ENCODE measurements at regions not wholly inside any gene's neighbourhood (a gene's known extent, or its start where the extent isn't known, plus 50 kb on each side); places are given as distances from the start of the nearest gene placed in this dataset.
"Not testable (repeated sequence)": the region's sequence is repeated elsewhere in the genome, so short reads cannot be mapped to it uniquely, and the experiment has no call there.

DNA sequence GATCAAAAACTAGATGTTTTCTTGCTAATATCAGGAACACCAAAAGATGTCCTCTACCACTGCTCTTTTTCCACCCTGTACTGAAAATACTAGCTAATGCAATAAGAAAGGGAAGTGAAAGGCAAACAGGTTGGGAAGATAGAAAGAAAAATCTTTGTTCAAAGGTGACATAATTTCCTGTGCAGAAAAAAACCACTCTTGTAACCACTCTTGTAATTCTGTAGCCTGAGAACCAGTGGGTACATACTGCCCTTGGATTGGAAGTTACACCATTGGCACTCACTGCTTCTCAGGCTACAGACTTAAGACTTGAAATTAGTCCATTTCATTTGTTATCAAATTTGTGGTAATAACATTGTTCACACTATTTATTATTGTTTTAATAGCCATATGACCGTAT, 263.0 kb upstream of the TGIF2LX start:
- not testable (repeated sequence) for H4K8ac ChIP-seq (ENCODE audit: low read depth, low read length); H2AFZ ChIP-seq (ENCODE audit: low read length)

DNA sequence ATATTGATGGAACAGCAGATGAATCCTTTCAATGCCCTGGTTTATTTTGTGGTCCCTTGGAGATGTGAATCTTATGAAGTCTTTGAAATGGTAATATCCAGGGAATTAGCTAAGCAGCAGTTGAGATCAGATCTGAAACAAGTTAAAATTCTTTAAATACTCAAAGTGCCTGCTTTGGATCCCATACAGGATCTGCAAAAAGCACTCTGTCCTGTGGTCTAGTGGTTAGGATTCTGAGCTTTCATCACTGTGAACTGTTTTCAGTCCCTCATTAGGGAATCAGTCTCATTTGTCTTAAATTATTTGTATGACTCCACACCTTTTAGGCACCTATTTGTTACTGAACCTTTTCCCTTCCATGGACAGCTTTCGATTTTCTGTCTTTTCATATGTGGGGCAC, 215.2 kb upstream of the TGIF2LX start:
- not testable (repeated sequence) for H3K27ac ChIP-seq (replicated peaks; ENCODE audit: low read length); H2BK12ac ChIP-seq (ENCODE audit: low read length); H2BK5ac ChIP-seq (ENCODE audit: low read length); H4K8ac ChIP-seq (ENCODE audit: low read depth, low read length); H3K27me3 ChIP-seq (ENCODE audit: control insufficient read depth in 3 of 3, insufficient read depth in 3 of 3, low read depth in 1 of 3, low read length in 3 of 3); H2AFZ ChIP-seq (ENCODE audit: low read length); H2BK120ac ChIP-seq (ENCODE audit: low read depth, low read length); H3K4me3 ChIP-seq (ENCODE audit: low read length in 2 of 2); H3K9me3 ChIP-seq (replicated peaks in 1 of 2; ENCODE audit: control insufficient read depth in 2 of 2, insufficient read depth in 1 of 2, low read depth in 1 of 2, low read length in 2 of 2); H3K9ac ChIP-seq (ENCODE audit: low read depth, low read length, poor library complexity); H3K23ac ChIP-seq (ENCODE audit: low read depth, low read length, poor library complexity); H3K14ac ChIP-seq (ENCODE audit: low read length); H3K4me2 ChIP-seq (ENCODE audit: insufficient read depth, low read length, poor library complexity, severe bottlenecking); H3K79me1 ChIP-seq (ENCODE audit: low read depth, low read length); DNase-seq (ENCODE audit: low spot score); H2AK5ac ChIP-seq (ENCODE audit: low read depth, low read length); H3K18ac ChIP-seq (ENCODE audit: low read length); H4K91ac ChIP-seq (ENCODE audit: low read depth, low read length, poor library complexity); H3K36me3 ChIP-seq (replicated peaks in 1 of 2; ENCODE audit: control insufficient read depth in 2 of 2, insufficient read depth in 2 of 2, low read length in 2 of 2); H3K4me1 ChIP-seq (ENCODE audit: control insufficient read depth in 2 of 2, insufficient read depth in 1 of 2, low read depth in 1 of 2, low read length in 2 of 2); H2BK15ac ChIP-seq (ENCODE audit: low read length); H3K4ac ChIP-seq (ENCODE audit: low read length)
- WGBS, 2 donors (ENCODE audit: extremely low coverage in 2 of 2, insufficient read length in 2 of 2, insufficient replicate concordance in 1 of 2), result no CpG with 5 or more reads among the region's 1 CpG

More for the DNA sequence above, 263.0 kb upstream of the TGIF2LX start:
- not testable (repeated sequence) for H3K36me3 ChIP-seq (replicated peaks in 1 of 2; ENCODE audit: control insufficient read depth in 2 of 2, insufficient read depth in 2 of 2, low read length in 2 of 2); DNase-seq (ENCODE audit: low spot score); H3K4me2 ChIP-seq (ENCODE audit: insufficient read depth, low read length, poor library complexity, severe bottlenecking); H3K18ac ChIP-seq (ENCODE audit: low read length); H4K91ac ChIP-seq (ENCODE audit: low read depth, low read length, poor library complexity); H3K23ac ChIP-seq (ENCODE audit: low read depth, low read length, poor library complexity); H3K79me1 ChIP-seq (ENCODE audit: low read depth, low read length); H3K4ac ChIP-seq (ENCODE audit: low read length); H3K9me3 ChIP-seq (replicated peaks in 1 of 2; ENCODE audit: control insufficient read depth in 2 of 2, insufficient read depth in 1 of 2, low read depth in 1 of 2, low read length in 2 of 2); H3K14ac ChIP-seq (ENCODE audit: low read length); H3K4me1 ChIP-seq (ENCODE audit: control insufficient read depth in 2 of 2, insufficient read depth in 1 of 2, low read depth in 1 of 2, low read length in 2 of 2); H2BK5ac ChIP-seq (ENCODE audit: low read length); H2BK120ac ChIP-seq (ENCODE audit: low read depth, low read length); H3K27me3 ChIP-seq (ENCODE audit: control insufficient read depth in 3 of 3, insufficient read depth in 3 of 3, low read depth in 1 of 3, low read length in 3 of 3); H3K27ac ChIP-seq (replicated peaks; ENCODE audit: low read length); H3K9ac ChIP-seq (ENCODE audit: low read depth, low read length, poor library complexity); H2BK12ac ChIP-seq (ENCODE audit: low read length); H2BK15ac ChIP-seq (ENCODE audit: low read length); H3K4me3 ChIP-seq (ENCODE audit: low read length in 2 of 2); H2AK5ac ChIP-seq (ENCODE audit: low read depth, low read length)
- WGBS, 2 donors (ENCODE audit: extremely low coverage in 2 of 2, insufficient read length in 2 of 2, insufficient replicate concordance in 1 of 2), result no CpG with 5 or more reads among the region's 1 CpG

DNA sequence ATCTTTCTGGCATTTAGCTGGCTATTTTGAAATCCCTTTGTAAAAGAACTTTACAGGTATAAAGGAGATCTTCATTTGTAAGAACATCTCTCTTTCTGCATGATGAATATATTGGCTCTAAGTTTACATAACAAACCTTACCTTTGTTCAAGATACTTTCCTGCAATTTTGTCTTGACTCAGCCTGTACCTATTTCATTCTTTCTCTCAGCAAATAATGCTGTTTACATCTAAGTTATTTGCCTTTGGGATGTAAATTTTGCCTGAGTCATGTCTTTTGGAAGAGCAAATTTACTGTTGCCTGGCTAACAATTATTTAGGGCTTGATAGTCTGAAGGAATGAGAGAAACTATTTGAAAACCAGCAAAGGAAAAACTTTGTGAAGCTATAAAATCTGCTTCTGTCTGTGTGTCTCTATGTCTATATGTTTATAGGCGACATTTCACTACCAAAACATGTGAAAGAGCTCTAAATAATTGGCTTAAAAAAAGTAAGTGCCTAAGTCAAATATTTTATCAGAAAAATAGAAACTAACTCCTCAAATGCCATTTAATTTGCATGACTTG, 214.3 kb upstream of the TGIF2LX start:
- H3K4me2 ChIP-seq (ENCODE audit: insufficient read depth, low read length, poor library complexity, severe bottlenecking); H2BK15ac ChIP-seq (ENCODE audit: low read length); H3K4me3 ChIP-seq (ENCODE audit: low read length in 2 of 2); H3K36me3 ChIP-seq (replicated peaks in 1 of 2; ENCODE audit: control insufficient read depth in 2 of 2, insufficient read depth in 2 of 2, low read length in 2 of 2); H3K4ac ChIP-seq (ENCODE audit: low read length); H2BK5ac ChIP-seq (ENCODE audit: low read length); H2BK120ac ChIP-seq (ENCODE audit: low read depth, low read length); H4K91ac ChIP-seq (ENCODE audit: low read depth, low read length, poor library complexity); H3K23ac ChIP-seq (ENCODE audit: low read depth, low read length, poor library complexity); H4K8ac ChIP-seq (ENCODE audit: low read depth, low read length); H3K79me1 ChIP-seq (ENCODE audit: low read depth, low read length); H3K18ac ChIP-seq (ENCODE audit: low read length); H3K4me1 ChIP-seq (ENCODE audit: control insufficient read depth in 2 of 2, insufficient read depth in 1 of 2, low read depth in 1 of 2, low read length in 2 of 2); H2BK12ac ChIP-seq (ENCODE audit: low read length); DNase-seq (ENCODE audit: low spot score); H3K9me3 ChIP-seq (replicated peaks in 1 of 2; ENCODE audit: control insufficient read depth in 2 of 2, insufficient read depth in 1 of 2, low read depth in 1 of 2, low read length in 2 of 2); H2AFZ ChIP-seq (ENCODE audit: low read length); H3K27ac ChIP-seq (replicated peaks; ENCODE audit: low read length); H3K14ac ChIP-seq (ENCODE audit: low read length); H2AK5ac ChIP-seq (ENCODE audit: low read depth, low read length); H3K9ac ChIP-seq (ENCODE audit: low read depth, low read length, poor library complexity); H3K27me3 ChIP-seq (ENCODE audit: control insufficient read depth in 3 of 3, insufficient read depth in 3 of 3, low read depth in 1 of 3, low read length in 3 of 3): not testable (repeated sequence)
- WGBS, 2 donors (ENCODE audit: extremely low coverage in 2 of 2, insufficient read length in 2 of 2, insufficient replicate concordance in 1 of 2), result no CpG with 5 or more reads among the region's 1 CpG

DNA sequence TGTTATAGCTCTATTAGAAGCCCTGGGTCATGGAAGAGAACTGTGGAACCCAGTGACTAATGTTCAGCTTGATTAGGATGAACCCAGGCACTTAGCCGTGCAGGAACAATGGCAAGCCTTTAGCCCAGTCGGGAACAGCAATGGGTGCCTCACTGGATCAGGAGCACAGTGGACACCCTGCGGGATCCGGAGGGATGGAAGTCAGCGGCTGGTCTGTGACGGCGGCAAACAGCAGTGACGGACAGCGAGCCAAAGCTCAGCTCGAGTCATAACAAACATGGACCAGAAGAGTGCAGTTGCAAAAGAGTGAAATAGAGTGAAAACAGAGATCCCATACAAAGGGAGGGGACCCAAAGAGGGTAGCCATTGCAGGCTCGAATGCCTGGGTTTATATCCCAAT, 187.3 kb upstream of the TGIF2LX start:
- not testable (repeated sequence) for H2BK120ac ChIP-seq (ENCODE audit: low read depth, low read length); H3K18ac ChIP-seq (ENCODE audit: low read length); H4K91ac ChIP-seq (ENCODE audit: low read depth, low read length, poor library complexity); H3K9me3 ChIP-seq (replicated peaks in 1 of 2; ENCODE audit: control insufficient read depth in 2 of 2, insufficient read depth in 1 of 2, low read depth in 1 of 2, low read length in 2 of 2); H3K4me3 ChIP-seq (ENCODE audit: low read length in 2 of 2); H3K14ac ChIP-seq (ENCODE audit: low read length); H2BK5ac ChIP-seq (ENCODE audit: low read length); H3K79me1 ChIP-seq (ENCODE audit: low read depth, low read length); H3K4me2 ChIP-seq (ENCODE audit: insufficient read depth, low read length, poor library complexity, severe bottlenecking); H3K4ac ChIP-seq (ENCODE audit: low read length); DNase-seq (ENCODE audit: low spot score); H3K27ac ChIP-seq (replicated peaks; ENCODE audit: low read length); H3K36me3 ChIP-seq (replicated peaks in 1 of 2; ENCODE audit: control insufficient read depth in 2 of 2, insufficient read depth in 2 of 2, low read length in 2 of 2); H2BK15ac ChIP-seq (ENCODE audit: low read length); H3K23ac ChIP-seq (ENCODE audit: low read depth, low read length, poor library complexity); H3K27me3 ChIP-seq (ENCODE audit: control insufficient read depth in 3 of 3, insufficient read depth in 3 of 3, low read depth in 1 of 3, low read length in 3 of 3); H3K9ac ChIP-seq (ENCODE audit: low read depth, low read length, poor library complexity); H4K8ac ChIP-seq (ENCODE audit: low read depth, low read length); H2AFZ ChIP-seq (ENCODE audit: low read length); H2BK12ac ChIP-seq (ENCODE audit: low read length); H3K4me1 ChIP-seq (ENCODE audit: control insufficient read depth in 2 of 2, insufficient read depth in 1 of 2, low read depth in 1 of 2, low read length in 2 of 2); H2AK5ac ChIP-seq (ENCODE audit: low read depth, low read length)
- no CpG with 5 or more reads among the region's 11 CpGs for WGBS, 2 donors (ENCODE audit: extremely low coverage in 2 of 2, insufficient read length in 2 of 2, insufficient replicate concordance in 1 of 2)

Measured in neuronal stem cell (in vitro differentiated cells).